HCT116 (cell line): ENCODE measurements at regions not wholly inside any gene's neighbourhood (a gene's known extent, or its start where the extent isn't known, plus 50 kb on each side); places are given as distances from the start of the nearest gene placed in this dataset.

Experiments
- ATAC-seq: fragments of 200-7000 bp; cut with Tn5 transposase; 2 replicates; pipeline ENCODE4 v1.9.1; 2020; ENCODE audit warnings: mild to moderate bottlenecking, moderate library complexity
- BruUV-seq: library from RNA; stranded (reverse); fragments of 400-500 nt; replicated peaks from 2 replicates; lab custom pipeline; 2021; lab: Mats Ljungman, UMichigan
- CTCF ChIA-PET: fragments of 300-600 bp; sonication (Branson Sonifier 250); formaldehyde crosslinking; loops from one replicate; lab custom pipeline; 2021; ENCODE audit warnings: antibody characterized with exemption; lab: Charles Lee
- POLR2A ChIA-PET: fragments of 300-600, 350-600 bp; sonication (Branson Sonifier 250); formaldehyde crosslinking; loops from one replicate; lab custom pipeline; 2021; ENCODE audit warnings: antibody characterized with exemption; lab: Charles Lee
- RAD21 ChIA-PET, 2 experiments: fragments of 300-600 bp; sonication (Branson Sonifier 250); formaldehyde crosslinking; loops; one replicate each; lab custom pipeline; 2023; ENCODE audit warnings: low total read pairs in 2 of 2; ENCODE audit not compliant: uncharacterized antibody in 2 of 2, unreplicated experiment in 2 of 2, low non-redundant PET in 1 of 2; lab: Charles Lee
- DNase-seq: peaks from one replicate; pipeline ENCODE4 v3.0.0-alpha.2; 2010; ENCODE audit warnings: low read depth, low spot score
- H2AFZ ChIP-seq: fragments of 200-600 bp; shearing (Covaris generic), sonication (generic); 2 replicates; pipeline ENCODE4 v1.6.1; 2017; ENCODE audit warnings: low read depth, mixed run types, mixed read lengths, antibody characterized with exemption, low read length; ENCODE audit not compliant: poor library complexity, severe bottlenecking
- H3K27ac ChIP-seq: 2 replicates; pipeline ENCODE4 v1.5.1; 2012; ENCODE audit warnings: low read depth, low read length
- H3K27me3 ChIP-seq: fragments of 200-600 bp; sonication (generic); 2 replicates; pipeline ENCODE4 v1.6.1; 2016; ENCODE audit warnings: mixed run types, low read length, mixed read lengths; ENCODE audit not compliant: insufficient read depth
- H3K36me3 ChIP-seq, 2 experiments: fragments of 200-500 bp in 1 of 2; fragments of 200-600 bp in 1 of 2; sonication (Bioruptor generic) in 1 of 2; sonication (generic) in 1 of 2; 2 replicates each; pipeline versions ENCODE4 v1.5.1 to v1.6.1; 2014 to 2016; ENCODE audit warnings: low read length in 2 of 2, inconsistent platforms in 1 of 2, mixed read lengths in 1 of 2, mixed run types in 1 of 2; ENCODE audit not compliant: insufficient read depth in 2 of 2, control insufficient read depth in 1 of 2
- H3K4me1 ChIP-seq, 2 experiments: fragments of 200-600 bp in 1 of 2; sonication (generic) in 1 of 2; 2 replicates each; pipeline versions ENCODE4 v1.5.1 to v1.6.1; 2012 to 2017; ENCODE audit warnings: low read length in 2 of 2, inconsistent platforms in 1 of 2, mild to moderate bottlenecking in 1 of 2, mixed read lengths in 1 of 2, mixed run types in 1 of 2, moderate library complexity in 1 of 2; ENCODE audit not compliant: insufficient read depth in 2 of 2, control insufficient read depth in 1 of 2
- H3K4me2 ChIP-seq: fragments of 200-600 bp; sonication (generic); 2 replicates; pipeline ENCODE4 v1.6.1; 2017; ENCODE audit warnings: mixed run types, low read length, mixed read lengths
- H3K4me3 ChIP-seq, 2 experiments: fragments of 200-600 bp in 1 of 2; sonication (generic) in 1 of 2; replicated peaks in 1 of 2; 2 replicates each; pipeline ENCODE4 v1.5.1; 2011 to 2016; ENCODE audit warnings: low read length in 2 of 2, control low read depth in 1 of 2, low read depth in 1 of 2, mild to moderate bottlenecking in 1 of 2, mixed read lengths in 1 of 2, mixed run types in 1 of 2
- H3K79me2 ChIP-seq: fragments of 200-600 bp; sonication (generic); 2 replicates; pipeline ENCODE4 v1.6.1; 2017; ENCODE audit warnings: mild to moderate bottlenecking, mixed run types, low read length, moderate library complexity, mixed read lengths; ENCODE audit not compliant: insufficient read depth
- H3K9ac ChIP-seq: fragments of 200-600 bp; sonication (generic); 2 replicates; pipeline ENCODE4 v1.6.1; 2016; ENCODE audit warnings: low read length, mixed read lengths
- H3K9me2 ChIP-seq: fragments of 200-600 bp; sonication (generic), shearing (Covaris generic); 2 replicates; pipeline ENCODE4 v1.6.1; 2017; ENCODE audit warnings: mixed run types, mild to moderate bottlenecking, moderate library complexity; ENCODE audit not compliant: insufficient read depth
- H3K9me3 ChIP-seq, 2 experiments: fragments of 200-500 bp in 1 of 2; fragments of 200-600 bp in 1 of 2; sonication (Bioruptor generic) in 1 of 2; sonication (generic) in 1 of 2; 2 replicates each; pipeline ENCODE4 v1.6.1; 2014 to 2017; ENCODE audit warnings: low read length in 2 of 2, mixed read lengths in 2 of 2, inconsistent platforms in 1 of 2, low read depth in 1 of 2, mild to moderate bottlenecking in 1 of 2, mixed run types in 1 of 2, moderate library complexity in 1 of 2; ENCODE audit not compliant: control insufficient read depth in 1 of 2, insufficient read depth in 1 of 2
- H4K20me1 ChIP-seq: fragments of 200-600 bp; sonication (generic), shearing (Covaris generic); 2 replicates; pipeline ENCODE4 v1.6.1; 2017; ENCODE audit warnings: mixed run types, mild to moderate bottlenecking, moderate library complexity; ENCODE audit not compliant: insufficient read depth
- ATF3 ChIP-seq: IDR thresholded peaks from 2 replicates; pipeline ENCODE4 v1.6.1; 2012
- CBX3 ChIP-seq: IDR thresholded peaks from 2 replicates; pipeline ENCODE4 v1.6.1; 2012; ENCODE audit warnings: low read depth
- FOSL1 ChIP-seq: IDR thresholded peaks from 2 replicates; pipeline ENCODE4 v1.6.1; 2012; ENCODE audit warnings: low read depth
- POLR2A ChIP-seq: IDR thresholded peaks from 2 replicates; pipeline ENCODE4 v1.7.0; 2011; ENCODE audit warnings: borderline replicate concordance; ENCODE audit not compliant: insufficient read depth, insufficient read length; ENCODE audit errors: extremely low read depth
- RAD21 ChIP-seq: IDR thresholded peaks from 2 replicates; pipeline ENCODE4 v1.6.1; 2012; ENCODE audit warnings: low read depth, mild to moderate bottlenecking
- ZBTB33 ChIP-seq: IDR thresholded peaks from 2 replicates; pipeline ENCODE4 v1.6.1; 2011; ENCODE audit warnings: mild to moderate bottlenecking, low read length, moderate library complexity; ENCODE audit not compliant: insufficient replicate concordance; ENCODE audit errors: extremely low read depth
- ZNF274 ChIP-seq: fragments of 200-500 bp; sonication (Bioruptor generic); IDR thresholded peaks from 2 replicates; pipeline ENCODE4 v1.6.1; 2014; ENCODE audit warnings: mild to moderate bottlenecking, low read depth, low read length, inconsistent platforms
- intact Hi-C: fragments of 100-400 bp; cut with micrococcal nuclease; formaldehyde crosslinking; loops from 2 replicates; pipeline ENCODE4 v1.10.0; 2022

- CTCF ChIA-PET, result no interaction called here
- intact Hi-C loops, result no loop called here
- H3K4me3 ChIP-seq, result no peak overlapping the region
- H3K79me2 ChIP-seq, result no peaks in the 10 kb centered on the region
- TF ChIP-seq POLR2A (no peak), FOSL1 (no peak), CBX3 (no peak), ZNF274 (no peak), ZBTB33 (no peak), ATF3 (no peak), RAD21 (no peak)
- H3K4me2 ChIP-seq, result no peak overlapping the region
- POLR2A ChIA-PET, result no interaction called here
- H3K9me3 ChIP-seq, result peaks cover under 1 to 24% of the 10 kb centered on the region in 2 experiments; a peak in 2 of 4 replicates
- H2AFZ ChIP-seq, result no peak overlapping the region
- DNase-seq (no peak), ATAC-seq (no peak)
- no peak overlapping the region for H3K27ac ChIP-seq
- H3K9me2 ChIP-seq, result no peaks in the 10 kb centered on the region
- H3K36me3 ChIP-seq, result no peaks in the 10 kb centered on the region
- no peaks in the 10 kb centered on the region for H3K27me3 ChIP-seq
- H3K9ac ChIP-seq, result no peak overlapping the region
- BruUV-seq, result no TSS peak
- H3K4me1 ChIP-seq, result no peaks in the 10 kb centered on the region
- RAD21 ChIA-PET, result no interaction called here
- no peaks in the 10 kb centered on the region for H4K20me1 ChIP-seq
Observed at GRCh38 chr18:4765401-4765800, 310.3 kb upstream of the DLGAP1 start.

- no peak for ATAC-seq
- H3K79me2 ChIP-seq, result no peaks in the 10 kb centered on the region
Observed at GRCh38 chr18:4762330-4762729, 307.2 kb upstream of the DLGAP1 start.

More at GRCh38 chr18:4762330-4762729, 307.2 kb upstream of the DLGAP1 start:
- Histone ChIP-seq H3K27ac (no peak overlapping the region), H3K4me3 (no peak overlapping the region), H4K20me1 (no peaks in the 10 kb centered on the region)
- intact Hi-C loops, result no loop called here
- TF ChIP-seq ZNF274, result no peak
- no peak for TF ChIP-seq ATF3
- TF ChIP-seq, all 23 proteins: peak for 0
- Histone ChIP-seq H3K9me2 (no peaks in the 10 kb centered on the region), H3K9me3 (peaks cover 8 to 38% of the 10 kb centered on the region in 2 experiments; a peak in 2 of 4 replicates), H2AFZ (no peak overlapping the region), H3K4me1 (no peaks in the 10 kb centered on the region), H3K4me2 (no peak overlapping the region), H3K27me3 (no peaks in the 10 kb centered on the region), H3K36me3 (no peaks in the 10 kb centered on the region), H3K9ac (no peak overlapping the region)
- DNase-seq, result no peak
- CTCF ChIA-PET, result no interaction called here
- RAD21 ChIA-PET, result interaction anchor here in 1 of 2 experiments (0.6 kb wide), 1 partner anchor 17 kb away, joined by 4 read pairs; no protein-coding TSS in a partner anchor
- no TSS peak for BruUV-seq
- POLR2A ChIA-PET, result no interaction called here
